ENCODE measurements at regions not wholly inside any gene's neighbourhood (a gene's known extent, or its start where the extent isn't known, plus 50 kb on each side); places are given as distances from the start of the nearest gene placed in this dataset.

- Histone ChIP-seq H3K9ac (ENCODE audit: low read length) (no peak overlapping the region), H3K4me3 (ENCODE audit: low read depth, low read length) (no peak overlapping the region), H4K12ac (ENCODE audit: low read depth, low read length) (no peak overlapping the region), H3K4me1 (ENCODE audit: control insufficient read depth in 1 of 2, insufficient read depth in 2 of 2, low read length in 2 of 2) (no peaks in the 10 kb centered on the region), H3K9me3 (ENCODE audit: insufficient read depth, low read depth, low read length) (no peaks in the 10 kb centered on the region), H4K8ac (ENCODE audit: low read depth, low read length) (no peak overlapping the region), H3K27ac (ENCODE audit: low read depth, low read length) (no peak overlapping the region), H2BK120ac (ENCODE audit: insufficient read depth, low read length, poor library complexity) (no peak overlapping the region), H2BK5ac (ENCODE audit: low read depth, low read length, poor library complexity) (no peak overlapping the region), H3K18ac (ENCODE audit: low read length) (no peak overlapping the region), H4K91ac (ENCODE audit: low read depth, low read length) (no peak overlapping the region), H3K23ac (ENCODE audit: low read length) (no peak overlapping the region), H3K4ac (ENCODE audit: low read depth, low read length) (no peak overlapping the region), H2BK12ac (ENCODE audit: low read length) (no peak overlapping the region), H3K4me2 (ENCODE audit: low read length) (no peak overlapping the region), H3K36me3 (ENCODE audit: control insufficient read depth in 1 of 2, insufficient read depth in 2 of 2, low read length in 2 of 2) (no peaks in the 10 kb centered on the region), H2AK5ac (ENCODE audit: low read length) (no peak overlapping the region), H3K14ac (ENCODE audit: low read length) (no peak overlapping the region), H2AFZ (ENCODE audit: insufficient read depth, low read length, poor library complexity) (no peak overlapping the region), H3K79me2 (ENCODE audit: control insufficient read depth, insufficient read depth, low read length, poor library complexity) (no peaks in the 10 kb centered on the region), H3K79me1 (ENCODE audit: low read length) (no peaks in the 10 kb centered on the region), H3K27me3 (ENCODE audit: insufficient read depth, low read length) (no peaks in the 10 kb centered on the region)
- no peak for DNase-seq
- WGBS (ENCODE audit: extremely low coverage, insufficient coverage, insufficient read length), result no CpG with 5 or more reads among the region's 1 CpG
These were observed 1578.0 kb downstream of the MAT2B start for GRCh38 chr5:165083394-165083793.

DNA sequence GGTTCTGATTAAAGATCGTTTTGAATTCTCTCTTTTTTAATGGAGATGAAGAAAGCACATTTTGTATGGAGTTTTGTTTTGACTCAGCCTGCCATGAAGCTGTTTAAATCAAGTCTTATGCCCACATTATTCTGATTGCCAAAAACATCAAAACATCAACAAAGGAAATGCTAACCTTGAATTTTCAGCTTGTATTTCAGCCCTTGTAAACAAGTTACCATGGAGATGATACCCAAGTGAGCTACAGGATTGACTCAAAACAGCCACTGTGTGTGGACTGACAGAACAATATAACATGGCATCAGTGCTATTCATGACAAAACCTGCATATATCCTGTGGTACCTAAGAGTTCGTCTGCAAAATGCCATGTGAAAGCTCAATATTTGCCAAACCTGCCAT lies 1581.0 kb downstream of the MAT2B start:
- WGBS (ENCODE audit: extremely low coverage, insufficient coverage, insufficient read length), result no CpG with 5 or more reads among the region's 2 CpGs
- Histone ChIP-seq H3K79me2 (ENCODE audit: control insufficient read depth, insufficient read depth, low read length, poor library complexity) (no peaks in the 10 kb centered on the region), H3K27me3 (ENCODE audit: insufficient read depth, low read length) (no peaks in the 10 kb centered on the region), H4K12ac (ENCODE audit: low read depth, low read length) (no peak overlapping the region), H3K9me3 (ENCODE audit: insufficient read depth, low read depth, low read length) (no peaks in the 10 kb centered on the region), H3K27ac (ENCODE audit: low read depth, low read length) (no peak overlapping the region), H3K4me1 (ENCODE audit: control insufficient read depth in 1 of 2, insufficient read depth in 2 of 2, low read length in 2 of 2) (no peaks in the 10 kb centered on the region), H3K4me2 (ENCODE audit: low read length) (no peak overlapping the region), H3K36me3 (ENCODE audit: control insufficient read depth in 1 of 2, insufficient read depth in 2 of 2, low read length in 2 of 2) (no peaks in the 10 kb centered on the region), H4K91ac (ENCODE audit: low read depth, low read length) (no peak overlapping the region), H3K23ac (ENCODE audit: low read length) (no peak overlapping the region), H3K79me1 (ENCODE audit: low read length) (no peaks in the 10 kb centered on the region), H3K14ac (ENCODE audit: low read length) (no peak overlapping the region), H4K8ac (ENCODE audit: low read depth, low read length) (no peak overlapping the region), H3K4me3 (ENCODE audit: low read depth, low read length) (no peak overlapping the region), H2BK12ac (ENCODE audit: low read length) (no peak overlapping the region), H2BK120ac (ENCODE audit: insufficient read depth, low read length, poor library complexity) (no peak overlapping the region), H2BK5ac (ENCODE audit: low read depth, low read length, poor library complexity) (no peak overlapping the region), H2AK5ac (ENCODE audit: low read length) (no peak overlapping the region), H3K18ac (ENCODE audit: low read length) (no peak overlapping the region), H2AFZ (ENCODE audit: insufficient read depth, low read length, poor library complexity) (no peak overlapping the region), H3K4ac (ENCODE audit: low read depth, low read length) (no peak overlapping the region), H3K9ac (ENCODE audit: low read length) (no peak overlapping the region)
- DNase-seq, result no peak

GRCh38 chr5:165094782-165095181 lies 1589.4 kb downstream of the MAT2B start:
- no CpG with 5 or more reads among the region's 1 CpG for WGBS (ENCODE audit: extremely low coverage, insufficient coverage, insufficient read length)
- Histone ChIP-seq H2AK5ac (ENCODE audit: low read length) (no peak overlapping the region), H3K27me3 (ENCODE audit: insufficient read depth, low read length) (no peaks in the 10 kb centered on the region), H3K79me2 (ENCODE audit: control insufficient read depth, insufficient read depth, low read length, poor library complexity) (no peaks in the 10 kb centered on the region), H3K23ac (ENCODE audit: low read length) (no peak overlapping the region), H3K36me3 (ENCODE audit: control insufficient read depth in 1 of 2, insufficient read depth in 2 of 2, low read length in 2 of 2) (no peaks in the 10 kb centered on the region), H3K4me1 (ENCODE audit: control insufficient read depth in 1 of 2, insufficient read depth in 2 of 2, low read length in 2 of 2) (no peaks in the 10 kb centered on the region), H3K4ac (ENCODE audit: low read depth, low read length) (no peak overlapping the region), H3K79me1 (ENCODE audit: low read length) (no peaks in the 10 kb centered on the region), H4K91ac (ENCODE audit: low read depth, low read length) (no peak overlapping the region), H3K4me2 (ENCODE audit: low read length) (no peak overlapping the region), H3K9ac (ENCODE audit: low read length) (no peak overlapping the region), H4K8ac (ENCODE audit: low read depth, low read length) (no peak overlapping the region), H3K4me3 (ENCODE audit: low read depth, low read length) (no peak overlapping the region), H3K14ac (ENCODE audit: low read length) (no peak overlapping the region), H2AFZ (ENCODE audit: insufficient read depth, low read length, poor library complexity) (no peak overlapping the region), H2BK120ac (ENCODE audit: insufficient read depth, low read length, poor library complexity) (no peak overlapping the region), H3K18ac (ENCODE audit: low read length) (no peak overlapping the region), H3K9me3 (ENCODE audit: insufficient read depth, low read depth, low read length) (no peaks in the 10 kb centered on the region), H4K12ac (ENCODE audit: low read depth, low read length) (no peak overlapping the region), H2BK5ac (ENCODE audit: low read depth, low read length, poor library complexity) (no peak overlapping the region), H3K27ac (ENCODE audit: low read depth, low read length) (no peak overlapping the region), H2BK12ac (ENCODE audit: low read length) (no peak overlapping the region)
- DNase-seq, result no peak

- no peak overlapping the region for H2BK120ac ChIP-seq (ENCODE audit: insufficient read depth, low read length, poor library complexity)
- no peak overlapping the region for H2AK5ac ChIP-seq (ENCODE audit: low read length)
- no peak overlapping the region for H3K18ac ChIP-seq (ENCODE audit: low read length)
- no peak overlapping the region for H2AFZ ChIP-seq (ENCODE audit: insufficient read depth, low read length, poor library complexity)
- H3K79me2 ChIP-seq (ENCODE audit: control insufficient read depth, insufficient read depth, low read length, poor library complexity), result no peaks in the 10 kb centered on the region
- no peak overlapping the region for H3K4ac ChIP-seq (ENCODE audit: low read depth, low read length)
- WGBS (ENCODE audit: extremely low coverage, insufficient coverage, insufficient read length), result no CpG with 5 or more reads among the region's 3 CpGs
- H3K14ac ChIP-seq (ENCODE audit: low read length), result no peak overlapping the region
- no peak overlapping the region for H3K4me3 ChIP-seq (ENCODE audit: low read depth, low read length)
- H3K27me3 ChIP-seq (ENCODE audit: insufficient read depth, low read length), result no peaks in the 10 kb centered on the region
- H4K12ac ChIP-seq (ENCODE audit: low read depth, low read length), result no peak overlapping the region
- H2BK12ac ChIP-seq (ENCODE audit: low read length), result no peak overlapping the region
- H3K27ac ChIP-seq (ENCODE audit: low read depth, low read length), result no peak overlapping the region
- H3K9me3 ChIP-seq (ENCODE audit: insufficient read depth, low read depth, low read length), result no peaks in the 10 kb centered on the region
- no peak overlapping the region for H3K9ac ChIP-seq (ENCODE audit: low read length)
- no peaks in the 10 kb centered on the region for H3K79me1 ChIP-seq (ENCODE audit: low read length)
- H3K4me1 ChIP-seq (ENCODE audit: control insufficient read depth in 1 of 2, insufficient read depth in 2 of 2, low read length in 2 of 2), result no peaks in the 10 kb centered on the region
- H3K4me2 ChIP-seq (ENCODE audit: low read length), result no peak overlapping the region
- no peak overlapping the region for H3K23ac ChIP-seq (ENCODE audit: low read length)
- no peak overlapping the region for H4K91ac ChIP-seq (ENCODE audit: low read depth, low read length)
- no peak overlapping the region for H2BK5ac ChIP-seq (ENCODE audit: low read depth, low read length, poor library complexity)
- no peak overlapping the region for H4K8ac ChIP-seq (ENCODE audit: low read depth, low read length)
- no peaks in the 10 kb centered on the region for H3K36me3 ChIP-seq (ENCODE audit: control insufficient read depth in 1 of 2, insufficient read depth in 2 of 2, low read length in 2 of 2)
- DNase-seq, result no peak
These were observed 1596.3 kb downstream of the MAT2B start for GRCh38 chr5:165101709-165102108.

Measured in trophoblast cell (in vitro differentiated cells and primary cell).